ENCODE measurements at regions not wholly inside any gene's neighbourhood (a gene's known extent, or its start where the extent isn't known, plus 50 kb on each side); places are given as distances from the start of the nearest gene placed in this dataset.

- TF ChIP-seq CTCF (conservative IDR thresholded peaks at IDR 0.05; ENCODE audit: low read length): no peak
- no peak for TF ChIP-seq EZH2phosphoT487 (IDR thresholded peaks at IDR 0.05; ENCODE audit: borderline replicate concordance)
Measured at GRCh38 chr18:73163236-73163635, 295.4 kb upstream of the NETO1 start.

Data from Loucy (cell line).